ENCODE measurements at regions not wholly inside any gene's neighbourhood (a gene's known extent, or its start where the extent isn't known, plus 50 kb on each side); places are given as distances from the start of the nearest gene placed in this dataset.

DNA sequence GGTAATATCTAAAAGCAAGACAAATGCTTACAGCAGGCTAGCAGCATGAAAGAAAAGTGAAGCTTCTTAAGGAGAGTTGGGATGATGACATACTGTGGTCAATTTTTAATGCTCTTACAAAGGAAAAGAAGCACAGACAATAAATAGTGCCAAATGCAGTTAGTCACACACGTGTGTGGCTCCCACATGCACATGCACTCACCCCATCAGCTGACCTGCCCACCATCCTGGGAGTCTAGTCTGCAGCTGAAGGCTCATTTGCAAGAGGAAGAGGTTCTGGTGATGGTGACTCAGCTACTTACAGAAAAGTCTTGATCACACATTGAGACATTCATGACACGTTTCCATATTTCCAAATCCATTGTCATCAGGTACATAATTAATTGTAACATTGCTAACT is 129.3 kb downstream of the MRPL36 start:
- TF ChIP-seq, protein P1, sequence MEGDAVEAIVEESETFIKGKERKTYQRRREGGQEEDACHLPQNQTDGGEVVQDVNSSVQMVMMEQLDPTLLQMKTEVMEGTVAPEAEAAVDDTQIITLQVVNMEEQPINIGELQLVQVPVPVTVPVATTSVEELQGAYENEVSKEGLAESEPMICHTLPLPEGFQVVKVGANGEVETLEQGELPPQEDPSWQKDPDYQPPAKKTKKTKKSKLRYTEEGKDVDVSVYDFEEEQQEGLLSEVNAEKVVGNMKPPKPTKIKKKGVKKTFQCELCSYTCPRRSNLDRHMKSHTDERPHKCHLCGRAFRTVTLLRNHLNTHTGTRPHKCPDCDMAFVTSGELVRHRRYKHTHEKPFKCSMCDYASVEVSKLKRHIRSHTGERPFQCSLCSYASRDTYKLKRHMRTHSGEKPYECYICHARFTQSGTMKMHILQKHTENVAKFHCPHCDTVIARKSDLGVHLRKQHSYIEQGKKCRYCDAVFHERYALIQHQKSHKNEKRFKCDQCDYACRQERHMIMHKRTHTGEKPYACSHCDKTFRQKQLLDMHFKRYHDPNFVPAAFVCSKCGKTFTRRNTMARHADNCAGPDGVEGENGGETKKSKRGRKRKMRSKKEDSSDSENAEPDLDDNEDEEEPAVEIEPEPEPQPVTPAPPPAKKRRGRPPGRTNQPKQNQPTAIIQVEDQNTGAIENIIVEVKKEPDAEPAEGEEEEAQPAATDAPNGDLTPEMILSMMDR (IDR thresholded peaks at IDR 0.05; ENCODE audit: insufficient read depth, low read length, poor library complexity, severe bottlenecking) = no peak
- no peak for TF ChIP-seq EZH2phosphoT487 (conservative IDR thresholded peaks at IDR 0.05; ENCODE audit: low read length)
